HUES48 (cell line): ENCODE measurements at regions not wholly inside any gene's neighbourhood (a gene's known extent, or its start where the extent isn't known, plus 50 kb on each side); places are given as distances from the start of the nearest gene placed in this dataset.
"Not testable (repeated sequence)": the region's sequence is repeated elsewhere in the genome, so short reads cannot be mapped to it uniquely, and the experiment has no call there.

Experiments used
- H3K27ac ChIP-seq: one replicate; pipeline ENCODE4 v1.7.0; 2013; ENCODE audit warnings: low read depth, low read length, inconsistent platforms
- H3K27me3 ChIP-seq: 2 replicates; pipeline ENCODE4 v1.6.1; 2013; ENCODE audit warnings: mild to moderate bottlenecking, low read length; ENCODE audit not compliant: control insufficient read depth, insufficient read depth
- H3K36me3 ChIP-seq: 2 replicates; pipeline ENCODE4 v1.6.1; 2013; ENCODE audit warnings: low read length; ENCODE audit not compliant: control insufficient read depth, insufficient read depth
- H3K4me1 ChIP-seq: 2 replicates; pipeline ENCODE4 v1.6.1; 2013; ENCODE audit warnings: mild to moderate bottlenecking, low read length; ENCODE audit not compliant: control insufficient read depth, insufficient read depth
- H3K4me3 ChIP-seq: 2 replicates; pipeline ENCODE4 v1.5.1; 2013; ENCODE audit warnings: mild to moderate bottlenecking, low read depth, low read length
- H3K9ac ChIP-seq: 2 replicates; pipeline ENCODE4 v1.6.1; 2013; ENCODE audit warnings: mild to moderate bottlenecking, low read depth, low read length, moderate library complexity
- H3K9me3 ChIP-seq: 2 replicates; pipeline ENCODE4 v1.6.1; 2013; ENCODE audit warnings: low read length; ENCODE audit not compliant: control insufficient read depth, insufficient read depth

DNA sequence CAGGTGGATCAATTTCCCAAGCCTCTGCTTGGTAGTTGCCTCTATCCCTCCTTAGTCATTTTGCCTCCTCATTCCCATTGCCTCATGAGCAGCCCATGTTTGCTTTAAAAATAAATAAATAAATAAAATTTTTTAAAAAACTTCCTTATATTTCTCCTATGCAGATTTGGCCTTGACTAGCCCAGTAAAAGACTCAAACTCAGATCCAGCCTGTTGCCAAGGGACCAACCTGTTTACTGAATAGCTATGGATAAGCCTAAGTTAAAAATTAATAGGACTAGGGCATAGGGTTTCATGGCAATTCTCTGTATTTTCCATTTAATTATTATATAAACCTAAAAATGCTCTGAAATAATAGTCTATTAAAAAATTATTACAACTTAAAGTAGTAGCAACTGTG is 384.4 kb downstream of the RSL24D1 start:
- 0 out of 2 replicates have a peak, but pooled peaks cover 4% of the 10 kb centered on the region for H3K9me3 ChIP-seq
- no peaks in the 10 kb centered on the region for H3K4me1 ChIP-seq
- H3K27ac ChIP-seq, result no peak overlapping the region
- H3K27me3 ChIP-seq, result no peaks in the 10 kb centered on the region
- no peak overlapping the region for H3K4me3 ChIP-seq
- no peak overlapping the region for H3K9ac ChIP-seq
- H3K36me3 ChIP-seq, result no peaks in the 10 kb centered on the region

DNA sequence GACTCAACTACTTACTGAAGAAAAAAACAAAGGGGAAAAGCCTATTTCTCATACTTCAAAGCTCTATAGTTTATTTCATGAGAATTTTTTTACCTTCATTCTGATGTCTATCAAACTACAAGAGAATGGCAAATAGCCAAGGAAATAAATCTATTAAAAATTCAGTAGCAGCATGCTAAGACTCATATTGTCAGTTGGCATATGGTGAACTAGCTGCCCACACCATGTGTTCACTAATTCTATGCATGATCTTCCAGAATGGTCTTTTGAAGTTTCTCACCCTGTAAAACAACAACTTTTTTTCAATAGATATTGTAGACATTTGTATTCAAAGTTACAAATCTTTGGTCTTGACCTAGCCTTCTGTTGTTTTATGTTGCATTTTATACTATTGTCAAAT is 386.2 kb downstream of the RSL24D1 start:
- Histone ChIP-seq H3K4me1 (no peaks in the 10 kb centered on the region), H3K9me3 (0 out of 2 replicates have a peak, but pooled peaks cover 4% of the 10 kb centered on the region), H3K27ac (no peak overlapping the region), H3K36me3 (no peaks in the 10 kb centered on the region), H3K4me3 (no peak overlapping the region), H3K9ac (no peak overlapping the region), H3K27me3 (no peaks in the 10 kb centered on the region)

DNA sequence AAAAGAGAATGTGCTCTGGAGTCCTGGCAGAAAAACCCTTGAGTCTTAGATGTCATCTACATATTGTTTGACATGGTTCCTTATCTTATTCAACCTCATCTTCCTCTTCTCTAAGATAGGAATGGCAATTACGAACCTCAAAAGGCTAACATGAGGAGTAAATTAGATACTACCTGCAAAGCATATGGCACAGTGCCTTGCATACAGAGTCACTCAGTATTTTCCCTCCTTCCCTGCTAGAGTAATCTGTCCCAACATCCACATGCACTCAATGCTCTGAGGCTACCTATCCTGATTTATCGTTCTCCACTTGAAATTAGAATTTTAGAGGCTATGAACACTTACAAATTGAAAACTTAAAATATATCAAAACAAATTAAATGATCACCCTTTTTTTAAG is 386.7 kb downstream of the RSL24D1 start:
- no peak overlapping the region for H3K27ac ChIP-seq
- H3K27me3 ChIP-seq, result no peaks in the 10 kb centered on the region
- H3K9ac ChIP-seq, result no peak overlapping the region
- no peaks in the 10 kb centered on the region for H3K4me1 ChIP-seq
- H3K36me3 ChIP-seq, result no peaks in the 10 kb centered on the region
- H3K9me3 ChIP-seq, result 0 out of 2 replicates have a peak, but pooled peaks cover 4% of the 10 kb centered on the region
- no peak overlapping the region for H3K4me3 ChIP-seq

DNA sequence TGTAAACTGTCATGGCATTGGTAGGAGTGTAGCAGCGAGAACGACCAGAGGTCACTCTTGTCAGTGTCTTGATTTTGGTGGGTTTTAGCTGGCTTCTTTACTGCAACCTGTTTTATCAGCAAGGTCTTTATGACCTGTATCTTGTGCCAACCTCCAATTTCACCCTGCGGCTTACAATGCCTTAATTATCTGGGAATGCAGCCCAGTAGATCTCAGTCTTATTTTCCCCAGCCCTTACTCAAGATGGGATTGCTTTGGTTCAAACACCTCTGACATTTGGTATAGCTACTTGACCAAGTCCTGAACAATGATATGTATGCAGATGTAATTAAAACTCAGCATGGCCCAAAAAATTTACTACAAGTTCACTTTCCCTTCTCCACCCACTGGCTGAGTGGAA is 388.4 kb downstream of the RSL24D1 start:
- Histone ChIP-seq H3K9ac (no peak overlapping the region), H3K27ac (no peak overlapping the region), H3K36me3 (no peaks in the 10 kb centered on the region), H3K4me3 (no peak overlapping the region), H3K4me1 (no peaks in the 10 kb centered on the region), H3K9me3 (no peaks in the 10 kb centered on the region), H3K27me3 (no peaks in the 10 kb centered on the region)

DNA sequence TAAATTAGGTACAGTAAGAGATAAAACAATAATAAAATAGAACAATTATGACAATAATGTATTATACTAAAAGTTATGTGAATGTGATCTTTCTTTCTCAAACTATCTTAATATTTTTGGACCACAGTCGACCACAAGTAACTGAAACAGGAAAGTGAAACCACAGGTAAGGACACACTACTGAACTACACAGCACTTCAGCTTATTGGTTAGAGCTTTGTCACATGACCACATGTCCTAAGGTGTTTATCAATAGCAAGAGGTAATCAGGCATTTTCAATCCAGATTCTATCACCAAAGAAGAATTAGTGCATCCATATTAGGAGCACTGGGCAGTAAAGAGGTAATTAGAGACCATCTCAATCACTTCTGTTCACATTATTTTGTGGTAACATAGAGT is 392.8 kb downstream of the RSL24D1 start:
- Histone ChIP-seq H3K9me3 (no peaks in the 10 kb centered on the region), H3K4me1 (no peaks in the 10 kb centered on the region), H3K36me3 (no peaks in the 10 kb centered on the region), H3K27ac (no peak overlapping the region), H3K4me3 (no peak overlapping the region), H3K9ac (no peak overlapping the region), H3K27me3 (no peaks in the 10 kb centered on the region)

DNA sequence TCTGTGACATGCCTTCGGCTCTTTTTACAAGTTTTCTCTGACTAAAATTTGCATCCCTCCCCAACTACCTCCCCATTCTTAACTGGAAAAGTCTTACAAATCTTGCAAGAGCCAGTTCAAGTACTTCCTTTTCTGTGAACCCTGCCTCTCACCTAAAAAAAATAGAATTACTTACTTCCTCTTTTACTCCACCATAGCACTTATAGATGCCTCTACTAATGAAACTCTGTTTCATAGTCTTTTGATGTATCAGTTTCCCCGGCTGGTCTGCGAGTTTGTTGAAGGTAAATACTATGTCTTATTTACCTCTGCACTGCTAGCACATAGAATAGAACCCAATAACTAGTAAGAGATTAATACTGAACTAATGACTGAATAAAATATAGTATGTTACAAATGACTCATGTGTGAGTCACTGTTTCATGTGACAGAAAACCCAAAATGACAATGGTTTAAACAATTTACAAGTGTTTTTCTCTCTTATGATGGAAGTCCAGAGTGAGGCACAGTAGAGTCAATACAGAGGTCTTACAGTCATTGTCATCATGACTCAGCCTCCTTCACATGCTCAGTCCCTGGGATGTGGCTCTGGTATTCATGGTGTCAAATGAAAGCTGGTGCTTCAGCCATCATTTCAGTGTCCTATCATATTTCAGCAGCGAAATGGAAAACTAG is 393.5 kb downstream of the RSL24D1 start:
- Histone ChIP-seq H3K27ac (no peak overlapping the region), H3K9me3 (no peaks in the 10 kb centered on the region), H3K27me3 (no peaks in the 10 kb centered on the region), H3K4me1 (no peaks in the 10 kb centered on the region), H3K4me3 (no peak overlapping the region), H3K9ac (no peak overlapping the region), H3K36me3 (no peaks in the 10 kb centered on the region)

DNA sequence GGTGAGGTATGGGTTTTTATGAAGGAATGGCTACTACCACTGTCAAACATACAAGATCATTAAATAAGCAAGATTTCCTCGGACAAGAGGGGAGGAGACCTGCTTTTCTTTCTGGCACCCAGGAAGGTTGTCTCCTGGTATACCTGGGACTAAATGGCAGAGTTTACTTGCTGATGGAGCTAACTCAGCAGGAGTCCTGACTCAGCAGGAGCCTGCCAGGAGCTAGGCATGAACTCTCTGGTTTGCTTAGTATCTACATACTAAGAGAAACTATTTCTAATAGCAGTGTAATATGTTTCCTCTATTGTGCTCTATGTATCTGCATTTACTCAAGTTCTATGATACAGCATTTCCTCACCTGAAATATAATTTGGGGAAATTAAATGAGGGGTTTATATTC is 404.2 kb downstream of the RSL24D1 start:
- Histone ChIP-seq H3K9me3 (no peaks in the 10 kb centered on the region), H3K36me3 (no peaks in the 10 kb centered on the region), H3K27me3 (no peaks in the 10 kb centered on the region), H3K4me1 (peaks cover 8% of the 10 kb centered on the region; the same call in 1 of the 2 replicates), H3K4me3 (no peak overlapping the region), H3K9ac (no peak overlapping the region), H3K27ac (no peak overlapping the region)

DNA sequence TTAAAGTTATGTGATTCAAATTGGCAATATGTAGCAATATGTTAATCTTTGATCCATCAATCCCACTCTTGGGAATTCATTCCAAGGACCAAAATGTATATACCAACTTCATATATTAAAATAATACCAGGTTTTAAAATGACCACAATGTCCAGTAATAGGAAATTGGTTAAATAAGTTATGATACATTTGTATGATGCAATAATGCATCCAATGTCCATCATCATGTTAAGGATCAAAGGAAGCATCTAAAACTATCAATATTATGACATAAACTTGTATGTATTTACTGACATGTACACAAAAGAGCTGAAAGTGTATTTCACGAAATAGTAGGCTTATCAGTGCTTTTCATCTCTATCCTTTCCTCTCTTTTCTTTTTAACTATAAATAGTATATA is 406.0 kb downstream of the RSL24D1 start:
- Histone ChIP-seq H3K9me3 (no peaks in the 10 kb centered on the region), H3K4me1 (peaks cover 8% of the 10 kb centered on the region; the same call in 1 of the 2 replicates), H3K27me3 (no peaks in the 10 kb centered on the region), H3K9ac (no peak overlapping the region), H3K36me3 (no peaks in the 10 kb centered on the region), H3K4me3 (no peak overlapping the region), H3K27ac (no peak overlapping the region)

DNA sequence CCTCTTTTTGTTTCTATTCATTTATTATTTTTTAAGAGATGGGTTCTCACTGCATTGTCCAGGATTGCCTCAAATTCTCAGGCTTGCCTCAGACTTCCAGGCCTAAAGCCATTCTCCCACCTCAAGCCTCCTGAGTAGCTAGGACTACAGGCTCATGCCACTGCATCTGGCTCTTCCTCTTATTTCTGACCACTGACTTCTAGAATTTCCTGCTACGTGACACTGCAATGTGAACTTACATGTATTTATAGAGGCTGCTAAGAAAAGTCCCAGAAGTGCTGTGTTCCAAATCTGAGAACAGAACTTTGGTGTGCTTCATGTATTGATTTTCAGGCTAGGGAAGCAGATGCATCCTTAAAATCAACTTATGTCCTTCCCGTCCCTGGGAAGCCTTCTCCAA is 407.4 kb downstream of the RSL24D1 start:
- H3K4me3 ChIP-seq, result no peak overlapping the region
- H3K9me3 ChIP-seq, result no peaks in the 10 kb centered on the region
- no peaks in the 10 kb centered on the region for H3K27me3 ChIP-seq
- no peak overlapping the region for H3K27ac ChIP-seq
- H3K9ac ChIP-seq, result no peak overlapping the region
- H3K36me3 ChIP-seq, result no peaks in the 10 kb centered on the region
- peaks cover 8% of the 10 kb centered on the region; the same call in 1 of the 2 replicates for H3K4me1 ChIP-seq

DNA sequence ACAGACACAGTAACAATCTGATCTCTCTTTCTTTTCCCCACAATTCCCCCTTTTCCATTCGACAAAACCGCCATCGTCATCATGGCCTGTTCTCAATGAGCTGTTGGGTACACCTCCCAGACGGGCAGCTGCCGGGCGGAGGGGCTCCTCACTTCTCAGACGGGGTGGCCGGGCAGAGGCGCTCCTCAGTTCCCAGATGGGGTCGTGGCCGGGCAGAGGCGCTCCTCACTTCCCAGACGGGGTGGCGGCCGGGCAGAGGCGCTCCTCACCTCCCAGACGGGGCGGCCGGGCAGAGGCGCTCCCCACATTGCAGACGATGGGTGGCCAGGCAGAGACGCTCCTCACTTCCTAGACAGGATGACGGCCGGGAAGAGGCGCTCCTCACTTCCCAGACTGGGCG is 415.5 kb downstream of the RSL24D1 start:
- H3K27me3 ChIP-seq, H3K36me3 ChIP-seq, H3K9me3 ChIP-seq, H3K4me3 ChIP-seq, H3K4me1 ChIP-seq, H3K9ac ChIP-seq, H3K27ac ChIP-seq: not testable (repeated sequence)

DNA sequence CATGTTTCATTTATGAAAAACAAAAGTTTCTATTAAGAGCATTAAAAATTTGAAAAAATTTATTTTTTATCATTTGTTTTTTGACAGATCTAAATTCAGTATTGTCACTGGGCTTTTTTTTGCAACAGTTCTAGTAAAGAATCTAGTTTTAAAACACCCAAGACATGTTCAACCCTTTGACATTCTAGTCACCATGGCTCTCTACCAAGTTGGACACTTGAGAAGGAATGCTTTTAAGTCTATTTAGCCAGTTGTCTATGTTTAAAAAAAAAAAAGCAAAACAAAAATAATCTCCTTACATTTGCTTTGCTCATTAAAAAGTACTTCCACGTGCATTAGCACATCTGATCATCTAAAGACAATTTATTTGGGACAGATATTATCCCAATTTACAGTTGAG is 417.5 kb downstream of the RSL24D1 start:
- Histone ChIP-seq H3K4me3 (no peak overlapping the region), H3K4me1 (no peaks in the 10 kb centered on the region), H3K9me3 (peaks cover 3% of the 10 kb centered on the region; the same call in 1 of the 2 replicates), H3K27ac (no peak overlapping the region), H3K27me3 (no peaks in the 10 kb centered on the region), H3K9ac (no peak overlapping the region), H3K36me3 (no peaks in the 10 kb centered on the region)
